HG03469 (cell line): ENCODE measurements at regions not wholly inside any gene's neighbourhood (a gene's known extent, or its start where the extent isn't known, plus 50 kb on each side); places are given as distances from the start of the nearest gene placed in this dataset.
A peak's percentile ranks its signal among the peaks of the same experiment; 100 is the strongest.

Source experiments
- ATAC-seq: cut with Tn5 transposase; IDR thresholded peaks from one replicate; pipeline ENCODE4 v1.9.1; 2021; ENCODE audit warnings: mild to moderate bottlenecking, moderate library complexity, moderate number of reproducible peaks; ENCODE audit not compliant: unreplicated experiment

DNA sequence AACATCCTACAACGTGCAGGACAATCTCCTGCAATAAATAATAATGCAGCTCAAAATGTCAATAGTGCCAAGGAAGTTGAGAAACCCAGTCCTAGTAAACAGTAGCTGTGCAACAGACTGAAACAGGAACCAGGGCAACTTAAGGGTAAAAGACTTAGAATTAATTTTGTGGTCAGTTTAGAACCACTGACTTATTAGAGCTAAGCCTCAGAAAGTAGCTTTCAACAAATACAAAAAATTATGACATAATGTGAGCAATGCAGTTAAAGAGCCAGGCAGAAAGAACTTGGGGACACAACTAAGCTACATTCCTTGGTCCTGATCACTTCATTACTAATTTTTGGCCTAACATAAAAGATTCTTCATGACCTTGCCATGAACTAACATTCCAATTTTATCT is 195.4 kb downstream of the MACC1 start:
- peak; percentile 94 for ATAC-seq

DNA sequence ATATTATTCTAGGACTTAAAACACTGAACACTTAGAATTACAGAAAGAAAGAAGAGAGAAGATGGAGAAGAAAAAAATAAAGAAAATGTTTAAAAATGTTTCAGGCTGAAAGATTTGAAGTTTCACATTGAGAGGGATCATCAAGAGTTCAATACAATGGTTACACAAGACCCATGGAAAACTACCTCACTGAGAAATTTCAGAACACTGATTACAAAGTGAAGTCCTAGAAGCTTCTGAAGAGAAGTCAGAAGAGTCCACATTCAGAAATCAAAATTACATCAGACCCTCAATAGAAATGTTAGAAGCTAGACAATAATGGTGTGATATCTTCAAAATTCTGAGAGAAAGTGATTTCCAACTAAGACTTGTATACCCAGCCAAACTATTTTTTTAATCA is 196.1 kb downstream of the MACC1 start:
- no peak for ATAC-seq

DNA sequence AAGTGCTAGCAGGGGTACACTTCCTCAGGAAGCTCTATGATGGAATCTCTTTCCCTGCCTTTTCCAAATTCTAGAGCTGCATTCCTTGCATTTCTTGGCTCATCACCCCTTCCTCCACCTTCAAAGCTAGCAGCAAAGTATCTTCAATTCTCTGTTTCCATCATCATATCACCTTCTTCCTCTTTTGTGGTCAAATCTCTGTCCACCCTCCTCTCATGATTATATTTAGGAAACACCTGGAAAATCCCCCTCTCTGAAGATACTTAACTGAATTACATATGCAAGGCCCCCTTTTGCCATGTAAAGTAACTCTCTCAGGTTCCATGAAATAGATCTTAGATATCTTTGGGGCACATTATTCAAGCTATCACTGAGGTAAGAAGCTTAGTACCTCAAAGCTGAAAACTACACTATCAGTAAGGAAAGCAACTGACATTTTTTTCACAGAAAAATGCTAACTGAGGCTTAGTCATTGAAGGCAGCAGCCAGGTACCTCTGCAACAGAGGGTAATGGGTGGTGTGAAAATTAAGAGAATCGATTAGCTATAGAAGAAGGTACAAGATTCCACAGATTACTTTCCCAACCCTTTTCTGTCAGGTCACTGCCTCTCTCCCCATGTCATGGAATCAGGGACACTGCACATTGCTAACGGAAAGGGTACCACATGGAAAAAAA is 197.3 kb downstream of the MACC1 start:
- peak; percentile 51 for ATAC-seq

DNA sequence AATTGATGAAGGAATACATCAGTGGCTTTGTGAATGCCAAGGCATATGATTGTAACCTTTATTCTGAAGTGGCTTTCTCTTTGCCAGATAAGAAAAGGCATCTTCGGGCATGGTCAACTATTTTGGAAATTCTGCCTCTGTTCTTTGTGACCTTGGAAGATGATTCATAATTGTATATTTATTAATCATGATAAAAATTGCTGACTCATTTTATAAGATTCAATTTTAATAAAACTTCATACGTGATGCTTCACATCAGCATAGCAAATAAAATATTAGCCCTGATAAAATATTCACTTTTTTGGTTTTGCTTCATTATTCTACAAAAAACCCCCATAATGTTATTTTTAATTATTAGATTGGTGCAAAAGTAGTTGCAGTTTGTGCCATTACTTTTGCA is 200.5 kb downstream of the MACC1 start:
- ATAC-seq = no peak

DNA sequence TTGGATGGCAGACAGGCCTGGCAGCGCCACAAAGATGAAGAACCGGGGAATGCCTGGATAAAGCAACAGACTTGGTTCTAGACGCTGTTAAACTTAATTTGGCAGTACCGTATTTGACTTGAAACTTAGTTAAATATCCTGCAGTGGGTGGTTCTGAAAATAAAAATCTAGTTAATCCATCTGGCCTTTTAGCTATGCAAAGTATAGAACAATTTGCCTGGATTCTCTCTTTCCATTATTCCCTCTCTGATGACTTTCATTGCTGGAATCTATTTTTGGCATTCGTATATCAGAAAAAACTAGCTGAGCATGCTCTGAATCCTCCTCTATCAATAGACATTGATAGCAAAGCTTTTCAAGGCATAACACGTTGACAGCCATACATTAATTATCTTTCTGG is 203.6 kb downstream of the MACC1 start:
- ATAC-seq = no peak

DNA sequence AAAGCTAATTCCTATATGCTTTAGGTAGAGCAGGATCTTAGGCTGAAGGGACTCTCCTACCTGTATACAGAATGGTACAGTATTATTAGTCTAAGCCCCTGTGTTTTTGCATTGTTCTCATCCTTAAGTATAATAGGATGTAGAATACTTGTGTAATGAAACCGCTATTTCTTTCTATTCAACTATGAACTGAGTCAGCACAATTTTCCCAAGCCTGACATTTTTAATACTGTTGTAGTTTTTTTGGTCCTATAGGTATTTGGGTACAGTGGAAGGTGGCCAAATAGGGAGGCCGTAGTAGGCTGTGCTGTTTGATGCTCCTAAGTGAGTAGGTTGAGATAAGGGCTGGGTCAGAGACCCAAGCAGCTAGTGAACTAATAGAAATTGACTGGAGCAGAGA is 205.1 kb downstream of the MACC1 start:
- no peak for ATAC-seq

DNA sequence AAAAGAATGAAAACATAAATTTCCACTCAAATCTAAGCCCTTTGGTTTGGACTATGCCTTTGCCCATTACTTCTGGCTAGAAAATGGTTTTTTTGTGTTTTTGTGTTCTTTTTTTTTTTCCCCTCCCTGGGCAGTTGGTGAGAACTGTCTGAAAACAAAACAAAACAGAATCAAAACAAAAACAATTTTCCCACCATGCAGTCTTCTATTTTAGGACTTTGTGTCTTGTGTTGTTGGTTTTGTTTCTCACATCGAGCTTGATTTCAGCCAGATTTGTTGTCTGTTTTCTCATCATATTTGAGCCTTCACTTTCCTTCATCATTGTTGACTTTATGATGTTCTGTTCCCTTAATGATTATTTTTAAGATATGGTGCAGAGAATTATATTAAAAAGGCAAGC is 206.3 kb downstream of the MACC1 start:
- ATAC-seq = no peak

DNA sequence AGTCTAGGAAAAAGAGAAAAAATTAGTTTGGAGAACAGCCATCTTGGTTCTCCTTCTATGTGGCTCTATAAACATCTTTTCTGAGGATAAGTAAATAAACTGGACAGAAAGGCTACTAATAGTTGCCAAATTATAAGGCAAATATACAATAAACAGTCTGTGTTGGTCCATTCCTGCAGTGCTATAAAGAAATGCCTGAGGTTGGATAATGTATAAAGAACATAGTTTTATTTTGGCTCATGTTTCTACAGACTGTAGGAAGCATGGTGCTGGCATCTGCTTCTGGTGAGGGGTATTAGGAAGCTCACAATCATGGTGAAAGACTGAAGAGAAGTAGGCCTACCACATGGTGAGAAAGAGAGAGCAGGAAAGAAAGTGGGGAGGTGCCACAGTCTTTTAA is 209.7 kb downstream of the MACC1 start:
- no peak for ATAC-seq

DNA sequence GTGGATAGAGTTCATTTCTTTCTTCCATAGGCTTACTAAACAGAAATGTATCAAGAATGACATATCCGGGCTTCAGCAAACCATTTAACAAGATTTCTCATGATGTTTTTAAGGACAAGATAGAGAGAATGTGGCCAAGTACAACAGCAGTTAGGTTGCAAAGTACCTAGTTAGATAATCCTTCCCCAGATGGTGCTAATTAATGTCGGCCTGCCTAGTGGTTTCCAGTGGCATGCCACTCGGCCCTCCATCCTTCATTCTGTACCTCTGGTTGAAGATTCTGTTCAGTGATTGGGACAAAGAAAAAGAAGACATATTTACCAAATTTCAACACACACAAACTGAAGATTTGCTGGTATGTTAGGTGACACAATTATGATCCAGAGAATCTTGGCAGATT is 212.1 kb downstream of the MACC1 start:
- no peak for ATAC-seq

DNA sequence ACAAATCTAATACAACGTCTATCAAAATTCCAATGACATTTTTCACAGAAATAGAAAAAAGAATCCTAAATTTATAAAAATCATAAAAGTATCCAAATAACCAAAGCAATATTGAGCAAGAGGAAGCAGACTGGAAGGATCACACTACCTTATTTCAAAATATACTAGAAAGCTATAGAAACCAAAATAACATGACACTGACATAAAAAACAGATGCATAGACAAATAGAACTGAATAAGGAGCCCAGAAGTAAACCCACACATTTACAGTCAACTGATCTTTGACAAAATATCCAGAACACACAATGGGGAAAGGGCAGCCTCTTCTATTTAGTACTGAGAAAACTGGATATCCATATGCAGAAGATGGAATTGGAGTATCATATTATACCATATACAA is 217.5 kb downstream of the MACC1 start:
- no peak for ATAC-seq

DNA sequence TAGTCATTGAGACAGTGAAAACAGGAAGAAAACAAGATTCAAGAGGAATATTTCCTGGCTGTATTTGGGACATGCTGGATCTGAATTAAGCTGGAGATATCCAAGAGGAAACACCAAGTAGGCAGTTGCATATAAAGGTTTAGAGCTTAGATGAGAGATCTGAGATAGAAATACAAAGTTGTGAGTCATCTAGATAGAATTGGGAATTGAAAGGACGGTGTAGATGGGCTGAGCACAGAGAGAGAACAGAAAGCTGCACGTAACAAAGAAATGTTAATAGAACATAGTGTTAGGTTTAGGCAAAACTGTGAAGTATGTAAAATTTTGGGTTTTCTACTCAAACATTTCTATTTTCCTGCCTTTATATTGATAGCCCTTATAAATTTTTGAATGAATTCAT is 218.5 kb upstream of the TMEM196 start:
- ATAC-seq = no peak

DNA sequence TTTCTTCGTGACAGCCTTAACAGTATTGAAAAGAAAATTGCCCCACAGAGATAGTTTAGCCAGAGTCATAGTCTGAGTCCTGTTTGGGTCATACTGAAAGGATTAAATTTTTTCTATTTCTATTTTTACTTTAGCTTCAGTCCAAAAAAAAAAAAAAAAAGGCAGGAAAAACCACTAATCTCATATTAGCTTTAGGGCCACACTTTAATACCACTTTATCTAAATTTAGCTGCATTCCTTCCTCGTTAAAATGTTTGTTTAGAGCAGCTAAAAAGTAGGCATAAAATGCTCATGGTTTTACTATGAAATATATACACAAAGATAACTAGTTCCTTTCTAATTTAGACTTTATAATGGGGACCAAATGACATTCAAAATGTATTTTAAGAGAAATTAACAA is 216.5 kb upstream of the TMEM196 start:
- no peak for ATAC-seq

DNA sequence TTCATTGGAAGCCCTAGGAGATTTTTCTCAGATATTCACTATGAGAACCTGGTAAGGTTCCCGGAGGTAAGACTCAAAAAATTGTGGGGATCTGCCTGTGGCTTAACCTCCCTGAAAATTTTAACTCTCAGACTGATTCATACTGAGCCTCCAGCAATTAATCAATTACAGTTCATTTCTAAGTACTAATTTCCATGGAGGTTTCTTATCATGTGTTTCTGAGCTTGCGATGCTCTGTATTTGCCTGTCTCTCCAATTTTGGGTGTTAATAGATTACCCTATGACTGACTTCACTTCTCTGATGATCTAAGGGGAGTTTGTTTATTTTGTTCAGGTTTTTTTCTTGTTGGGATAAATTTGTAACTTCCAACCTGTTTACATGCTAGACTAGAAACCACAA is 215.4 kb upstream of the TMEM196 start:
- no peak for ATAC-seq

DNA sequence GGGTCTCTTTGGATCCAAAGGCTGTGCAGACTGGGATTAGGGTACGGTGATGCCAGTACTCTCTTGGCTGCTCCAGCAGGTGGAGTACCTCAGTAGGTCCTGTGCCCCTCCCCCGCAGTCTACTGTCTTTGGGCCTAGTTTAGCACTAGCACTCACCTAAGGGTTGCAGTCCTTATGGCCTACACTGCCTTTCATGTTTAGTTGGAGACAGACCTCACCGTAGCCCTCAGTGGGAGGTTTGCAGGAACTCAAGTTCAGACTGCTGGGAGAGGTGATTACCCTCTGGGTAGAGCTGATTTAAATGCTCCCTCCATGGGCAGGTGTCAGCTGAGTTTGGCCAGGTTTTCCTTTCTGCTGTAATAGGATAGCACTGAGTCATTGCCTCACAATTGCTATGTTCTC is 210.8 kb upstream of the TMEM196 start:
- no peak for ATAC-seq

DNA sequence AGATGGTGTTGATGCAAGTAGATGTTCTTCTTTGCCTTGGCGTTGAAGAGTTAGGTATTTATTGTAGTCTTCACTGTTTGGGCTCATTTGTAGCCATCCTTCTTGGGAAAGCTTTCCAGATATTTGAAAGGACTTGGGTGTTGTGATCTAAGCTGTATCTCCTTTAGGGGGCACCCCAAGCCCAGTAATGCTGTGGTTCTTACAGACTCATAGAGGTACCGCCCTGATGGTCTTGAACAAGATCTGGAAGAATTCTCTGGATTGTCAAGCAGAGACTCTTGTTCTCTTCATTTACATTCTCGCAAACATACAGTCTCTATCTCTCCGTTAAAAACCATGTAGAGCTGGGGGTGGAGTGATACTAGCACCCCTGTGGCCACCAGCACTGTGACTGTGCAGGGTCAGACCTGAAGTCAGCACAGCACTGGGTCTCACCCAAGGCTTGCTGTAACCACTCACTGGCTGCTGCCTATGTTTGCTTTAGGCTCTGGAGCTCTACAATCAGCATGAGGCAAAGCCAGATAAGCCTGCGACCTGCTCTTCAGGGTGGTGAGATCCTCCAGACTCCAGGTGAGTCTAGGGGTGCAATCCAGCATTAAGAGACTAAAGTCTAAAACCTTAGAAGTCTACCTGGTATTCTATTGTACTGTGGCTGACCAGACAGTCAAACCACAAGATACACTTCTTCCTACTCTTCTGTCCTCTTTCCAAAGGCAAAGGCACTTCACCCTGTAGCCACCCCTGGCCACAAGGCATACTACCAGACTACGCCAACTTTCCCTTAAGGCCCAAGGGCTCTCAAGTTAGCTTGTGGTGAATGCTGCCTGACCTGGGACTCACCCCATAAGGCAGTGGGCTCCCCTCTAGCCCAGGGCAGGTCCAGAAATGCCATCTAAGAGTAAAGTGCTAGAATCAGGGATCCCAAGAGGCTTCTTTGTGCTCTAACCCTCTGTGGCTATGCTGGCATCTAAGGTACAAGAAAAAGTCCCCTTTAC is 209.7 kb upstream of the TMEM196 start:
- ATAC-seq = no peak

DNA sequence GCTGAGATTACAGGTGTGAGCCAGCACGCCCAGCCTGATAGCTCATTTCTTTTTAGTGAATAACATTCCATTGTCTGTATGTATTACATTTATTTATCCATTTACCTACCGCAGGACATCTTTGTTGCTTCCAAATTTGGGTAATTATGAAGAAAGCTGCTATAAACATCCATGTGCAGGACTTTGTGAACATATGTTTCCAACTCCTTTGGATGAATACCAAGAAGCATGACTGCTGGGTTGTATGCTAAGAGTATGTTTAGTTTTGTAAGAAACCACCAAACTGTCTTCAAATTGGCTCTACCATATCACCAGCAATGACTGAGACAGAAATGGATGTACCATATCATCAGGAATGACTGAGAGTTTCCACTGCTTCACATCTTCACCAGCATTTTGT is 200.2 kb upstream of the TMEM196 start:
- ATAC-seq = no peak

DNA sequence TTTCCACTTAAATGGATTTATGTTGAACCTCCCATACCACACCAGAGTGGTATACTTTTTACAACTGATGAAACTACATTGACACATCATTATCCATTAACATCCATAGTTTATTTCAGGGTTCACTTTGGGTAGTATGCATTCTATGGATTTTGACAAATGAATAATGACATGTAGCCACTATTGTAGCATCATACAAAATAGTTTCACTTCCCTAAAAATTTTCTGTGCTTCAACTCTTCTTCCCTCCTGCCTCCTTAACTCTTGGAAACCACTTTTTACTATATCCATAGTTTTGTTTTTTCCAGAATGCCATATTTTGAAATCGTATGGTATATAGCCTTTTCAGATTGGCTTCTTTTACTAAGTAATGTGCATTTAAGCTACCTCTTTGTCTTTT is 199.5 kb upstream of the TMEM196 start:
- ATAC-seq = no peak

DNA sequence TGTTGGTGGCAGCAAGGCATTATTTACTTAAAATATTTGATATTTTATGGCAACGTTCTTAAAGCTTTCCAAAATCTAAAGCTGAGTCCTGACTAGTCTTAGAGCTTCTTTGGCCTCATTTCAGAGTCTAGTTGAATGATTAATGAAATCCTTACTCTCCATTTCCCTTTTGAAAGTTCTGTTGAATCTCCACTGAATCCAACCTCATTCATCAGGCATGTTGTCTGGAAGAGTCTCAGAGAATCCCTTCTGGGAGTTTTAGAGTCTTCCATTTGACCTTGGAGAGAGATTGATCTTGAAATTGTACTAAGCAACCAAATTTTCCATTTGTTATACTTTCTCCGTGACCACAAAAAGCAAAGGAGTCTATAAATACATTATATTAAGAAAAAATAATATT is 198.5 kb upstream of the TMEM196 start:
- ATAC-seq = no peak

DNA sequence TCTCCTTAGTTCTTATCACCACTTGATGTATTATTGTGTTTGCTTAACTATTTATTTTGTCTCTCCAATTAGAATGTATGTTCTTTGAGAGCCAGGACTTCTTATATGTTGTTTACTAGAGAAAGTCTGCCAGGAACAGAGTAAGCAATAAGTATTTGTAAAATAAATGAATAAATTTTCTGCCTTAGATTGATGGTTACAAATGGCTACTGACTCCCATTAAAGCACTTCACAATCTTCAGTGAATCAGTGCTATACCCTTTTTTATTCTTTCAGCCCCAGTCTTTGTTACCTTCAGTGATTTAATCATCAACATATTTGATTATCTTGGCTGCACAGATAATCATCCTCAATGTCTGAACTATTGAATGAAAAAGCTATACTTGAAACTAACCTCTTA is 197.1 kb upstream of the TMEM196 start:
- ATAC-seq = no peak

DNA sequence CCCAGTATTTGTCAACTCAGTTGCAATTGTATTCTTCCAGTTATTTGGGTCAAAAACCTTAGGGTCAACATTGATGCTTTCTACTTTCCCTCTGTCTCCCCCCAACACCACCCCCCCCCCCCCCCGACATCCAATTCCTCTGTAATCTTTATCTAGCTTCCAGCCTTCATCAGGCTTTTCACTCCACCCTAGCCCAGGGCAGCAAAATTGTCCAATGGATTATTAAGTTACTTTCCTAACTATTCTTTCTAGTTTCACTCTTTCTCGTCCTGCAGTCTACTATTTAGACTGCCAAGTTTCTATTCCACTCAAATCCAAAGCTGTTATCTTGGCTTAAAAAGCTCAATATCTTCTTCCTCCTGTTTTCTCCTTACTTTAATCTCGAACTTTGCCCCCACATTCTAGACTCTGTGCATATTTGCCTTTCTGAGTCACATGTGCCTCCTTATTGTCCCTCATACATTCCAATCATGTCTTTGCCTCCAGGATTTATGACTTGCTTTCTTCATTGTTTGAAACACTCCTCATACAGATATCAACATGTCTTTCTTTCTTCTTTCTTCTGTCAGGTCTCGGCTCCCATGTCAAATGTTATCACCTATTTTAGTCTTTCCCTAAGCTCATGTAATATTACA is 196.6 kb upstream of the TMEM196 start:
- ATAC-seq = no peak

DNA sequence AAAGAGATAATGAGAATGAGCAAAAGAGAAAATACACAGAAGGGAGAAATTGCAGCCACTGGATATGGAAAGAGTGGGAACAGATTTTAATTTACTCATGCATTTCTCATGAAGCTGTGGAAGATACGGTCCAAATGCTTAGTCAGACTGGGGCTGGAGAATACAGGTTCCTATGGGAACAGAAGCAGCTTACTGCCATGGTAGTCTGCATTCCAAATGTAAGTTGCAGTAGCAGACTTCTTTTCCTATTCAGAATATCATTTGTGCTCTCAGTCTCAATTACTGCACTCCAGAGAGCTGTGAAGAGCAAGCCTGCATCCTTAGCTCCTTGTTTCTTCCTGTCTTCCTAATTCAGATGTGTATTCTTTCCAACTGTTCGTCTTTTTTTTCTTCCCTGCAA is 190.8 kb upstream of the TMEM196 start:
- no peak for ATAC-seq

DNA sequence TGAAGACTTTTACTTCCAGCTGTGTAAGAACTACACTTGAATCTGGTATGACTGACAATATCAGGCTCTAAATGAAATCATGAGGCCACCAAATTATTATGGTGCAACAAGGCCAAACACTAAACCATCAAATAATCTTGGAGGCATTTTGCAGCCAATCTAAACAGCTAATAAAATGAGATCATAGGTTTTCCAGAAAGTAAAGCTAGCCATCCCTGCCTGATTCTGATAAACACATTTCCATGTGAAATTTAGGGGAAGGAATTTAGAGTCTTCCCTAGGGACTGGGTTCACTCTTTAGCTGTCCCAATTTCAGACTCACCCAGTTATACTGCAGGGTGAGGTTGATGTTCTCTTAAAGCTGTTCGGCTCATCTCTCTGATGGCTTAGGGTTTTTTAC is 190.3 kb upstream of the TMEM196 start:
- no peak for ATAC-seq
